ENCODE measurements at regions not wholly inside any gene's neighbourhood (a gene's known extent, or its start where the extent isn't known, plus 50 kb on each side); places are given as distances from the start of the nearest gene placed in this dataset.
"Not testable (repeated sequence)": the region's sequence is repeated elsewhere in the genome, so short reads cannot be mapped to it uniquely, and the experiment has no call there.

DNA sequence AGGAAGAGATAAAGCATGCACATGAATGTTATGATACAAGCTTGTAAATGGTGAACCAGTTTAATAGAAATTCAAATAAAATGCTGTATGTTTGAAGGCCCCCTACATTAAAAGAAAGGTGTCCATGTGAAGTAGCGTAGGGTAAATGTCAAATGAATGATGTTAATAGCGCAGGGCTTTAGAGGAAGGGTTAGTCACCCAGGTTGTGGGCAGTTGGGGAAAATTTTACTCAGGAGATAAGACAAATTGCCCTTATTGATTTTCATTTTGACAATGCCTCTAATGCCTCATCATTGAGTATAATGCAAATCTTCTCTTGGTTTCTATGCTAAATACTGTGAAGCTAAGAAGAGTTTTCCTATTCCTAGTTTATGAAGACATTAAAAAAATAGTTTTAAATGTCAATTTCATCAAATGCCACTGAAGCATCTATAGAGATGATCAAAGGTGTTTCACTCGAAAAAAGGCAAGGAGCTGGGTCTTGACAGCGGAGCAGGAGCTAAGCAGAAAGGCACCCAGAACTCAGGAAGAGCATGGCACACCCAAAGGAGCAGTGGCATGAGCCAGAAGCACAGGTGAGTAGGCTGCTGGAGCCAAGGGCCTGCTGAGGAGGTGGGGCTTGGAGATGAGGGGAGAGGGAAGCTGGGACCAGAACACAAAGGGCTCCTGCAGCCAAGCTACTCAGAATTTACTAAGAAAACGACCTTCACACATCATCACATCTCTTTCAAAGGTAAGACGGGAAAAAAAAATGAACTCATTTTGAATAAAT lies 129.3 kb upstream of the ACKR3 start:
- Histone ChIP-seq H3K9me3 (no peaks in the 10 kb centered on the region), H3K4me3 (no peak overlapping the region), H3K27me3 (peaks cover 5% of the 10 kb centered on the region; the same call in 1 of the 2 replicates), H3K36me3 (no peaks in the 10 kb centered on the region)
- no peak for DNase-seq

DNA sequence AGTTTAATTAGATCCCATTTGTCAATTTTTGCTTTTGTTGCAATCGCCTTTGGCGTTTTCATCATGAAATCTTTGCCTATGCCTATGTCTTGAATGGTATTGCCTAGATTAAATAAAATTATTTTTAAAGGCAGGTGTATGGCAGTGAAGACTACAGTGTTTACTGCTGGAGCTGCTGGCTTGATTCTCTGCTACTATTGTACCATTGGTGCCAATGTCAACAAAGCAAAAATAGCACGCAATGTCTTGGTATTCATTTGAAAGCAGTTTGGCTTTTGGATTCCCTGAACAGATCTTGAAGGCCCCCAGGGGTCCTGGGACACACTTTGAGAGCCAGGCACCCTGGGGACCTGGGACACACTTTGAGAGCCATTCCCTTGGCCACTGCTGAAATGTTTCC lies 125.4 kb upstream of the ACKR3 start:
- H3K27me3 ChIP-seq: peaks cover 5% of the 10 kb centered on the region; the same call in 1 of the 2 replicates
- DNase-seq: no peak
- H3K4me3 ChIP-seq: no peak overlapping the region
- no peaks in the 10 kb centered on the region for H3K9me3 ChIP-seq
- no peaks in the 10 kb centered on the region for H3K36me3 ChIP-seq

DNA sequence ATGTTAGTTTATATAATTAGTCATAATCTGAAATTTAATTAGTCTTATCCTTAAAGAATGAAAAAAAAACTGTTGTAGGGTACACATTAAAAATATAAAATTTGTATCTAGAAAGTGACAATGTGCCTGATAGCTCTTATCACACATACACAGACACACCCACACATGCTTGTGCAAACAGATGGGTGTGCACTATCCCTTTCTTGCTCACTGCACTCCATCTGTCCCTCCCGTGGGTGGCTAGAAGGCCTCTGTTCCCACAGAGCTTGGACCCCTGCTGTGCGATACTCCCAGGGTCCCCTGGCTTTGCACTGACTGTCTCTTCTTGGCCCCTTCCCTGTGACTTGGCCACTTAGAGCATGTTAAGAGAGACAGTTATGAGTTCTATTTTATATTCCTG lies 123.9 kb upstream of the ACKR3 start:
- no peak for DNase-seq
- Histone ChIP-seq H3K9me3 (no peaks in the 10 kb centered on the region), H3K36me3 (no peaks in the 10 kb centered on the region), H3K27me3 (no peaks in the 10 kb centered on the region), H3K4me3 (no peak overlapping the region)

DNA sequence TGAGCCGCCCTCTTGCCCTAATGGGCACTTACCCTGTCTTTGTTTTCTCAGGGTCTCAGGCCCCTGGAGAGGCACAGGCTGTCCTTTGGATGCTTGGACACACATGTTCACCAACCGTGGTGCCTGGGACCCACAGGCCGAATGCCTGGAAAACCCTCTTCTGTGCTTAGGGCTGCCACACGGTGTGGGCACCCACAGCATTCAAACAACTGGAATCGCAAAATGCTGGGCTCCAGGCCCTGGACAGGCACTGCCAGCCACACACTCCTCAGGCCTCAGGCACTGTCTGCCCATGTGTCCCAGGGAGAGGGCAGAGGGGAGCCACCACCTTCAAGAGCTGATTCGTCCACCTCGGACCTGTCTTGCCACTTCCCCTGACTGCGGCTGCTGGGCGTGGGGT lies 123.1 kb upstream of the ACKR3 start:
- DNase-seq: no peak
- H3K36me3 ChIP-seq: no peaks in the 10 kb centered on the region
- H3K9me3 ChIP-seq: no peaks in the 10 kb centered on the region
- no peak overlapping the region for H3K4me3 ChIP-seq
- no peaks in the 10 kb centered on the region for H3K27me3 ChIP-seq

DNA sequence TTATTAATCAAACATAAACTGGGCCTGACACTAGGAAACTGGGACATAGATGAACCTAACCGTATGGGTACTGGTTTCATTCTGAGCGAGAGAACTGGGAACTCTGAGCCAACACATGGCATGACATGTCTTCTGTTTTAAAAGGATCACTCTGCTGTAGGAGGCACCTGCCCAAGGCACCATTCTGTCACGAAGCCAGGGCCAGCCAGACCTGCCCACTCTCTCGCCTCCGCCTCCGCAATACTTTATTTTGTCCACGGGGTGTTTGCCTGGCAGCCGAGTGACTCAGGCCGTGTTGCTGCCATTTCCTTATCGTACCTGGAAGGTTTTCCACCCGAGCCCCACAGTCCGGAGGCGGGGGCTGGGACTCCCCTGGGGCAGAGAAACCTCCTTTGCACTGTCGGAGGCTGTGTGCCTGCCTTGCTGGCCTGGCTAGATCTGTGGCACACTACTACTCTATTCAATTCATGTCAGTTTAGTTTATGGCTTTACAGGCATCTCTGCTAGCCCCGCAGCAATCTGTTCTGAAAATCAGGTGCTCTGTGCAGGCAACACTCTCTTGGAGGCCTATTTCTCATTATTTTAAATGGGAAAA lies 120.4 kb upstream of the ACKR3 start:
- H3K4me3 ChIP-seq: no peak overlapping the region
- H3K36me3 ChIP-seq: no peaks in the 10 kb centered on the region
- DNase-seq: no peak
- no peaks in the 10 kb centered on the region for H3K9me3 ChIP-seq
- H3K27me3 ChIP-seq: no peaks in the 10 kb centered on the region

DNA sequence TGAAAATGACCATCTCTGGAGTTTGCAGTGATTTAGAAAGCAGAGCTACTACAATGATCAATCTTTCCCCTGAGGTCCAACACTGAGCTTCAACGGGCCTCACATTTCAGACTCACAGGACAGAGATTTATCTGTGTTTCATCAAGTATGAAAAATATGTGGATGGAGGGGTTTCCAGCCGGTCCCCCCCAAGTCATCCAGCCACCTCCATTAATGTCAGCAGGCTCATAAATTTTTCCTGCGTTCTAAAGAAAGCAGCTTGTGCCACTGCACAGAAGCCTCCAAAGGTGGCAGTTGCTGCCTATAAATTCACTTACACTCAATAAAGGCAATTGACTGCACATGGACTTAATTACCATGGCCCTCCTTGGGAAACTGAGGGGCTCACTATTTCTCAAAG lies 117.4 kb upstream of the ACKR3 start:
- Histone ChIP-seq H3K9me3 (no peaks in the 10 kb centered on the region), H3K27me3 (no peaks in the 10 kb centered on the region), H3K36me3 (no peaks in the 10 kb centered on the region), H3K4me3 (no peak overlapping the region)
- DNase-seq: no peak

DNA sequence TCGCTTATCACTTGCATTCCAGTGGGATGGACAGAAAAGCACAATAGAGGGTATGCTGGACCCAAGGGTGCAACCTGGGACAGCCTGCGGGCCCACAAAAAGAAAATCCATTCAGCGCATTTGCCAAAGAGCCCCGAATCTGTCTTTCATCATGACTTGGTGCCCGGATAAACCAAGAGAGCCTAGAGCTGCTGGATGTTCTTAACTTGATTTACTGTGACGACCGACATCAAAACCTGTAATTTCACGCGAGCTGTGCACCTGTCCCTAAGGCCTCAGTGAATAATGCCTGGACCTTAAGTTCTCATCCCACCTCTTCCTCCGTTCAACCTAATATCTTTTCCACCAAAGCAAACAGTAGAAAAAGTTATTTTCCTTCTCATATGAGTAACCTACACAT lies 115.5 kb upstream of the ACKR3 start:
- Histone ChIP-seq H3K9me3 (no peaks in the 10 kb centered on the region), H3K36me3 (no peaks in the 10 kb centered on the region), H3K27me3 (no peaks in the 10 kb centered on the region), H3K4me3 (no peak overlapping the region)
- no peak for DNase-seq

DNA sequence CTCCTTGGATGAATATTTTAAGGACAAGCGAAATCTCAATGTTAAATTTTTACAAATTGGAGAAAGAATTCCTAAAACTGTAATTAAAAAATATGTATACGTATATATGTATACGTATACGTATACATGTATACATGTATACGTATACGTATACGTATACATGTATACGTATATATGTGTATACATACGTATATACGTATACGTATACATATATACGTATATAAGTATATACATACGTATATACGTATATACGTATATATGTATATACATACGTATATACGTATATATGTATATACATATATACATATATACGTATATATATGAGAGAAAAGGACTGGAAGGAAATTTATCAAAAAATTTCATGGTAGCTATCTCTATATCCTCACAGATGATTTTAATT lies 110.2 kb upstream of the ACKR3 start:
- Histone ChIP-seq H3K36me3 (no peaks in the 10 kb centered on the region), H3K4me3 (no peak overlapping the region), H3K9me3 (no peaks in the 10 kb centered on the region), H3K27me3 (no peaks in the 10 kb centered on the region)
- DNase-seq: no peak

DNA sequence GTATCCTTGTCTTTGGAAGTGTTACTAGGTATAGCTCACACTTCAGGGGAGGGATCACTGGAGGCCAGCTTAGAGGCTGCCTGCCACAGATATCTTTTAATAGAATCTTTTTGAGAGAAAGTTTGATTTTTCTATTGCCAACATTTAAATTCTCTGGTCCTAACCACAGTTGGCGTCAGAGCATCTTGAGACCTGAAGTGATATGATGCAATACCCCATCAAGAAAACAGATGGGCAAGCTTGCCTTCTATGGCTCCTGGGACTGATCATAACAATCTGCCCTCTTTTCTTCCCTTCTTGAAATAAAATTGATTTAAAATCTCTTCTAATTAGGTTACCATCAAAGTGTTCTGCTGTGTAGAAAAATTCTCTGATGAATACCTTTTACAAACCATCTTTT lies 105.5 kb upstream of the ACKR3 start:
- DNase-seq: no peak
- no peaks in the 10 kb centered on the region for H3K27me3 ChIP-seq
- no peak overlapping the region for H3K4me3 ChIP-seq
- H3K9me3 ChIP-seq: peaks cover 2% of the 10 kb centered on the region
- no peaks in the 10 kb centered on the region for H3K36me3 ChIP-seq

DNA sequence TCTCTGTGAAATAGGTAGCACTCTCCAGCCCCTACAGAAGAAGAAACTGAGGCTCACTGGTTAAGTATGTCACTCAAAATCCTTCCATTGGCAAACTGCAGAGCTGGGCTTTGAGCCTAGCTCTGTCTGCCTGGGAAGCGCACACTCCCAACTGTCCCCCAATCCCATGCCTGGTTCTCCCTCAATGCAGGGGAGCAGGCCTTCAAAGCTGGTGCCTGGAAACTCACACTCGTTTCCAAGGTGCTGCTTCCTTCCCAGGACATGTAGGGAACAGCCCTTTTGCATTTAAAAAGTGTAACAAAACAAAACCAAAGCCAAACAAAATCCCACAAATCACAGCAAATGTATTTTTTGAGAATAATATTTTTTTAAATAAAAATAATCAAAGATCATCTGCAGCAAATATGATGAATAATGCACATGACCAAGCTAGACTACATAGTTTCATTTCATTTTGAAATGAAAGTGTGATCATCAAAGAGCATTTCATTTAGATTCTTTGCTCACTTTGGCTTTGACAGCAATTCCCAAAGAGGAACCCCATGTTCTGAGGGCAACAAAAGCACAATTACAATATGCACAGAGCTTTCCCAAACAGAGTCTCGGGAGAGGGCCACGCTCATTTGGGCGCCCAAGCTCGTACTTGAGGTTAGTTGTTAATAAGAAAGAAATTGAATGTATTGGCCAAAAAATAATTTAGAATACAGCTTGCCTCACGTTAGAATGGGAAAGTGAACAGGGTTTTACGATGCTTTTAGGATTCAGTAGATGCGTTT lies 96.7 kb upstream of the ACKR3 start:
- no peak for DNase-seq
- 0 out of 2 replicates have a peak, but pooled peaks cover 2% of the 10 kb centered on the region for H3K27me3 ChIP-seq

DNA sequence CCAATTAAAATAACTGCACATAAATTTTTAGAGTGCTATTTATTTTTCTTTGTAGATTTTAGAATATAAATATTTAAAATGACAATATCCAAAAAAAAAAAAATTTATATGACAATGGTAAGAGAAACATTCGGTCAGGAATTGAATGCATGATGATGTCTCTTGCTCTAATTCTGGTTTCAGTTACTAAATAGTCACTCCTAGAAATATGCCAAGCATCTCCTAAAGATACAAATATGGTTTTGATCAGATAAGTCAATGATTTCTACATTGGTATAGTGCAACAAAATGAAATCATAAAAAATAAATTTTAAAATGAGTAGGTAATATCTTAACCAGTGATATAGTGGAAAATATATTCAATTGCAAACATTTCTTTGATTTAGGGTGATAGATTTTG lies 95.9 kb upstream of the ACKR3 start:
- no peaks in the 10 kb centered on the region for H3K36me3 ChIP-seq
- 0 out of 2 replicates have a peak, but pooled peaks cover 2% of the 10 kb centered on the region for H3K27me3 ChIP-seq
- H3K4me3 ChIP-seq: no peak overlapping the region
- no peak for DNase-seq
- H3K9me3 ChIP-seq: no peaks in the 10 kb centered on the region

More for the DNA sequence above, 96.7 kb upstream of the ACKR3 start:
- H3K4me3 ChIP-seq: no peak overlapping the region
- no peaks in the 10 kb centered on the region for H3K9me3 ChIP-seq
- H3K36me3 ChIP-seq: no peaks in the 10 kb centered on the region

DNA sequence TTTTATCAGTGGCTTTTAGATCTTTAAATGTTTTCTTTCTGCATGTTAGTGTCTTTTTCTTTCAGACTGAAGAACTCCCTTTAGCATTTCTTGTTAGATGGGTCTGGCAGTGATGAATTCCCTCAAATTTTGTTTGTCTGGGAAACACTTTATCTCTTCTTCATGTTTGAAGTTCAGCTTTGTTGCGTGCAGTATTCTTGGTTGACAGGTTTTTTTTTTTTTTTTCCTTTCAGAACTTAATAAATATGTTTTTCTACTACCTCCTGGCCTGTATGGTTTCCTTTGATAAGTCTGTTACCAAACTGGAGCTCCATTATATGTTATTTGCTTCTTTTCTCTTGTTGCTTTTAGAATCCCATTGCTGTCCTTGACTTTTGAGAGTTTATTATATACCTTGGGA lies 89.8 kb upstream of the ACKR3 start:
- Histone ChIP-seq H3K27me3 (peaks cover 4% of the 10 kb centered on the region), H3K9me3 (peaks cover 5% of the 10 kb centered on the region), H3K4me3 (no peak overlapping the region), H3K36me3 (no peaks in the 10 kb centered on the region)
- no peak for DNase-seq

DNA sequence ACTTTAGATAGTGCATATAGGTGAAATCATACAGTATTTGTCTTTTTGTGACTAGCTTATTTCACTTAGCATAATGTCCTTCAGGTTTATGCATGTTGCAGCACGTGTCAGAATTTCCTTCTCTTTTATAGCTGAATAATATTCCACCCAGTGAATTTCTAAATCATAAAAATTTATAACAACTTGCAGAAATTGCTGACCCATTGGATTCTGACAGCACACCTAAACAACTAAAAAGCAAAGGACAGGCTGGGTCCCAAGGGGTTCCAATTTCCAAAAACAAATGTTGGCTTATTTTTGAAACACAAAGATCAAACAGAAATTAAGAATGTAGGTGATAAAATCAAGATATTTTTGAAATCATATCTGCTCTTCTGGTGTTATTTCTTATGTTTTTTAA lies 86.5 kb upstream of the ACKR3 start:
- H3K4me3 ChIP-seq: no peak overlapping the region

DNA sequence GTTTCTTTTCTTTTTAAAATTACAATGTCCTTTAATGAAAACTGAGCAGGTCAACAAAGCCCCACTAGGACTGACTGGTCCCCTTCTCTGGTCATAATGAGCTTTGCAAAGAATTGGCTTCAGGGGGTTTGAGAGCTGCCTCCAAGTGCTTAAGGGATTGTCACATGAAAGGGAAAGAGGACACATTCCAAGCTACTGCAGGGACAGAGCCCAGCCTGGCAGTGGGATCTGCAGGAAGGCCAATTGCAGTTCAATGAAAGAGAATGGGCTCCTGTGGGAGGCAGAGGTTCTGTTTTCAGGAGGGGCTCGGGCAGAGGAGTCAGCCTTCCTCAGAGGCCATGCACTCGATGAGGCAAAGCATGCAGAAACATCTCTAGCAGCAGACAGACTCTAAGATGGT lies 84.1 kb upstream of the ACKR3 start:
- Histone ChIP-seq H3K27me3 (peaks cover 2% of the 10 kb centered on the region), H3K4me3 (no peak overlapping the region), H3K9me3 (peaks cover 2% of the 10 kb centered on the region), H3K36me3 (no peaks in the 10 kb centered on the region)
- no peak for DNase-seq

More for the DNA sequence above, 86.5 kb upstream of the ACKR3 start:
- Histone ChIP-seq H3K9me3 (peaks cover 5% of the 10 kb centered on the region), H3K36me3 (no peaks in the 10 kb centered on the region), H3K27me3 (peaks cover 2% of the 10 kb centered on the region)
- no peak for DNase-seq

DNA sequence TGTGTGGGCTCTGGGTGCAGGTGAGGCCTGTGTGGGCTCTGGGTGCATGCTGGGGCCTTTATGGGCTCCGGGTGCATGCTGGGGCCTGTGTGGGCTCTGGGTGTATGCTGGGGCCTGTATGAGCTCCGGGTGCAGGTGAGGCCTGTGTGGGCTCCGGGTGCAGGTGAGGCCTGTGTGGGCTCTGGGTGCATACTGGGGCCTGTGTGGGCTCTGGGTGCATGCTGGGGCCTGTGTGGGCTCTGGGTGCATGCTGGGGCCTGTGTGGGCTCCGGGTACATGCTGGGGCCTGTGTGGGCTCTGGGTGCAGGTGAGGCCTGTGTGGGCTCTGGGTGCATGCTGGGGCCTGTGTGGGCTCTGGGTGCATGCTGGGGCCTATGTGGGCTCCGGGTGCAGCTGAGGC lies 80.5 kb upstream of the ACKR3 start:
- H3K27me3 ChIP-seq, DNase-seq, H3K36me3 ChIP-seq, H3K9me3 ChIP-seq, H3K4me3 ChIP-seq: not testable (repeated sequence)

DNA sequence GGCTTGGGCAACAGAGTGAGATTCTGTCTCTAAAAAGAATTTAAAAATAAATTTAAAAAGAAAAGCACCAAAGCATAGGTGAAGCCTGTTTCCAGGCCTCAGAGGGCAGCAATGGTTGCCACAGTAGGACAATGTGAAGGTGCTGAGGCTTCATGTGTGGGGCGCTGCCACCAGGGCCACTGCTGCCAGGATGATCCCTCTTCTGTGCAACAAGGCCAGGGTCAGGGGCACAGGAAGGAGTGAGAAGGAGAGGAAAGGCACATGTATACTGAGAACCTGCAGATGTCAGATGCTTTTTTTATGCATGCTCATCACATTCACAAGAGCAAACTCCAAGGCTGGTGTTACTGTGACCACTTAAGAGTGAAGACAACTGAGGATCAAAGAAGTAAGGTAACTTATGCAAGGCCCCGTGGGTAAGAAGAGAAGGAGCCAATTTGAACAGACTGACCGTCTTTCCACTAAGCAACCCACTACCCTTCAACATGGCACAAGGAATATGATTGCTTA lies 79.7 kb upstream of the ACKR3 start:
- H3K4me3 ChIP-seq: no peak overlapping the region
- no peaks in the 10 kb centered on the region for H3K36me3 ChIP-seq
- no peaks in the 10 kb centered on the region for H3K9me3 ChIP-seq
- no peaks in the 10 kb centered on the region for H3K27me3 ChIP-seq
- no peak for DNase-seq

DNA sequence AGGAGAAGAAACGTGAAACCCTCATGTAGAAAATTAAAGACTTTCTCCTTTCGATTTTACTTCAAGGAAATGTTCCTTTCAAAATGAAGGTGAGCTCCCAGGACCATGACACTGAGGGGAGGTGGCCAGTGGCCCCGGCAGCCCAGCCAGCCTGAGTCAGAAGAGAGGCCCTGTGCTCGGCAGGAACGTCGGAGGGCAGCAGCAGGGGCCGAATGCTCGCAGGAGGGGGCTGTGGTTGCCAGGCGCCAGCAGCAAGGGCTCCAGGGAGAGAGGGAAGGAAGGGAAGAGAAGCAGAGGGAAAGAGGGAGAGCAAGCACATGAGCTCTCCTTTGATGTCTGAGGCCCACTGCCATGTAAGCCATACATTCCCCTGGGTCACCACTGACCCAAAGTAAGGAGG lies 73.3 kb upstream of the ACKR3 start:
- Histone ChIP-seq H3K27me3 (no peaks in the 10 kb centered on the region), H3K4me3 (no peak overlapping the region), H3K9me3 (no peaks in the 10 kb centered on the region), H3K36me3 (no peaks in the 10 kb centered on the region)
- no peak for DNase-seq
